HG03558 (cell line): ENCODE measurements at regions not wholly inside any gene's neighbourhood (a gene's known extent, or its start where the extent isn't known, plus 50 kb on each side); places are given as distances from the start of the nearest gene placed in this dataset.
"Not testable (repeated sequence)": the region's sequence is repeated elsewhere in the genome, so short reads cannot be mapped to it uniquely, and the experiment has no call there.

Experiments
- ATAC-seq: cut with Tn5 transposase; IDR thresholded peaks from one replicate; pipeline ENCODE4 v1.9.1; 2021; ENCODE audit warnings: moderate number of reproducible peaks; ENCODE audit not compliant: unreplicated experiment; ENCODE audit errors: extremely low read depth

GRCh38 chr3:75432885-75433284, 231.2 kb upstream of the FRG2C start:
- ATAC-seq, result not testable (repeated sequence)

GRCh38 chr3:75433295-75433694, 230.8 kb upstream of the FRG2C start:
- ATAC-seq, result not testable (repeated sequence)

GRCh38 chr3:75434276-75434912, 229.7 kb upstream of the FRG2C start:
- ATAC-seq, result not testable (repeated sequence)

GRCh38 chr3:75434913-75435793, 229.0 kb upstream of the FRG2C start:
- peak; percentile 99 for ATAC-seq

GRCh38 chr3:75435794-75436400, 228.2 kb upstream of the FRG2C start:
- ATAC-seq, result not testable (repeated sequence)

- not testable (repeated sequence) for ATAC-seq
Observed at GRCh38 chr3:75440986-75441385, 223.1 kb upstream of the FRG2C start.

GRCh38 chr3:75444634-75445033, 219.5 kb upstream of the FRG2C start:
- not testable (repeated sequence) for ATAC-seq

- not testable (repeated sequence) for ATAC-seq
Observed at GRCh38 chr3:75445234-75445633, 218.9 kb upstream of the FRG2C start.

GRCh38 chr3:75446948-75447347, 217.2 kb upstream of the FRG2C start:
- not testable (repeated sequence) for ATAC-seq

GRCh38 chr3:75453328-75453727, 210.8 kb upstream of the FRG2C start:
- ATAC-seq, result not testable (repeated sequence)

GRCh38 chr3:75453839-75454238, 210.3 kb upstream of the FRG2C start:
- ATAC-seq, result not testable (repeated sequence)

GRCh38 chr3:75474530-75474929, 189.6 kb upstream of the FRG2C start:
- not testable (repeated sequence) for ATAC-seq

- not testable (repeated sequence) for ATAC-seq
Observed at GRCh38 chr3:75496600-75496999, 167.5 kb upstream of the FRG2C start.

- ATAC-seq, result not testable (repeated sequence)
Observed at GRCh38 chr3:75500357-75500756, 163.8 kb upstream of the FRG2C start.

GRCh38 chr3:75502171-75502570, 162.0 kb upstream of the FRG2C start:
- ATAC-seq, result not testable (repeated sequence)

- ATAC-seq, result not testable (repeated sequence)
Observed at GRCh38 chr3:75502769-75503756, 161.1 kb upstream of the FRG2C start.

GRCh38 chr3:75506603-75507002, 157.5 kb upstream of the FRG2C start:
- no peak for ATAC-seq

GRCh38 chr3:75507956-75508355, 156.2 kb upstream of the FRG2C start:
- not testable (repeated sequence) for ATAC-seq

GRCh38 chr3:75527657-75528056, 136.5 kb upstream of the FRG2C start:
- not testable (repeated sequence) for ATAC-seq

- ATAC-seq, result not testable (repeated sequence)
Observed at GRCh38 chr3:75552095-75552494, 112.0 kb upstream of the FRG2C start.
